Glutamatergic neuron (in vitro differentiated cells): ENCODE measurements at regions not wholly inside any gene's neighbourhood (a gene's known extent, or its start where the extent isn't known, plus 50 kb on each side); places are given as distances from the start of the nearest gene placed in this dataset.
A peak's percentile ranks its signal among the peaks of the same experiment; 100 is the strongest.

Experiments used
- DNase-seq: peaks from one replicate; pipeline ENCODE4 v3.0.0; 2022
- H3K27ac Mint-ChIP-seq: one replicate; pipeline ENCODE4 v1.8.0; 2020; ENCODE audit warnings: mild to moderate bottlenecking, mixed read lengths, inconsistent platforms; ENCODE audit not compliant: unreplicated experiment
- H3K27me3 Mint-ChIP-seq: one replicate; pipeline ENCODE4 v1.8.0; 2020; ENCODE audit warnings: mild to moderate bottlenecking, moderate library complexity, mixed read lengths, inconsistent platforms; ENCODE audit not compliant: unreplicated experiment
- H3K36me3 Mint-ChIP-seq: one replicate; pipeline ENCODE4 v1.8.0; 2020; ENCODE audit warnings: mild to moderate bottlenecking, mixed read lengths, inconsistent platforms; ENCODE audit not compliant: unreplicated experiment
- H3K4me1 Mint-ChIP-seq: one replicate; pipeline ENCODE4 v1.8.0; 2020; ENCODE audit warnings: mild to moderate bottlenecking, low read depth, mixed read lengths, inconsistent platforms; ENCODE audit not compliant: unreplicated experiment
- H3K4me3 Mint-ChIP-seq: one replicate; pipeline ENCODE4 v1.8.0; 2020; ENCODE audit warnings: mild to moderate bottlenecking, mixed read lengths, inconsistent platforms; ENCODE audit not compliant: unreplicated experiment
- H3K9me3 Mint-ChIP-seq: one replicate; pipeline ENCODE4 v1.8.0; 2020; ENCODE audit warnings: mild to moderate bottlenecking, moderate library complexity, mixed read lengths, inconsistent platforms; ENCODE audit not compliant: unreplicated experiment
- CTCF ChIP-seq: fragments of 200-600 bp; sonication (generic); IDR thresholded peaks from one replicate; pipeline ENCODE4 v1.5.0; 2021; ENCODE audit not compliant: partially characterized antibody, unreplicated experiment

- DNase-seq: peak; percentile 89
- H3K4me1 Mint-ChIP-seq: no peaks in the 10 kb centered on the region
- no peak overlapping the region for H3K4me3 Mint-ChIP-seq
Observed at GRCh38 chr1:184805667-184806295, 51.1 kb upstream of the EDEM3 start.

More at GRCh38 chr1:184805667-184806295, 51.1 kb upstream of the EDEM3 start:
- Mint-ChIP-seq H3K9me3 (no peaks in the 10 kb centered on the region), H3K27ac (no peak overlapping the region), H3K27me3 (no peaks in the 10 kb centered on the region), H3K36me3 (no peaks in the 10 kb centered on the region)
- peak; percentile 81 for TF ChIP-seq CTCF
